H1 (cell line): ENCODE measurements at regions not wholly inside any gene's neighbourhood (a gene's known extent, or its start where the extent isn't known, plus 50 kb on each side); places are given as distances from the start of the nearest gene placed in this dataset.

Source experiments
- CTCF ChIA-PET: fragments of 300-600 bp; sonication (Branson Sonifier 250); formaldehyde crosslinking; loops from one replicate; lab custom pipeline; 2021; ENCODE audit not compliant: partially characterized antibody; lab: Charles Lee
- POLR2A ChIA-PET: fragments of 300-600 bp; sonication (Branson Sonifier 250); formaldehyde crosslinking; loops from one replicate; lab custom pipeline; 2021; ENCODE audit warnings: inconsistent platforms; ENCODE audit not compliant: partially characterized antibody; lab: Charles Lee
- DNase-seq, 2 experiments: peaks; one replicate each; pipeline versions ENCODE4 v3.0.0 to v3.0.0-alpha.2; 2010 to 2022; ENCODE audit warnings: low spot score in 2 of 2, low read depth in 1 of 2, mixed read lengths in 1 of 2
- FAIRE-seq: peaks from 2 replicates; lab custom pipeline; 2011; peaks lifted over from hg19 to GRCh38; lab: Jason Lieb, UNC
- H2AFZ ChIP-seq: 2 replicates; pipeline ENCODE4 v1.8.1; 2012; ENCODE audit warnings: low read length, inconsistent platforms
- H2AK5ac ChIP-seq: 2 replicates; pipeline ENCODE4 v1.6.1; 2013; ENCODE audit warnings: low read depth, low read length
- H2BK120ac ChIP-seq: replicated peaks from 2 replicates; pipeline ENCODE3; 2013; ENCODE audit warnings: low read depth, low read length, inconsistent platforms
- H2BK12ac ChIP-seq: 2 replicates; pipeline ENCODE4 v1.6.1; 2013; ENCODE audit warnings: low read depth, low read length
- H2BK15ac ChIP-seq: 2 replicates; pipeline ENCODE4 v1.6.1; 2013; ENCODE audit warnings: low read length
- H2BK20ac ChIP-seq: 2 replicates; pipeline ENCODE4 v1.6.1; 2013; ENCODE audit warnings: low read length
- H2BK5ac ChIP-seq: 2 replicates; pipeline ENCODE4 v1.6.1; 2013; ENCODE audit warnings: low read depth, low read length
- H3K14ac ChIP-seq: 2 replicates; pipeline ENCODE4 v1.6.1; 2013; ENCODE audit warnings: inconsistent platforms; ENCODE audit not compliant: insufficient read length
- H3K18ac ChIP-seq: 2 replicates; pipeline ENCODE4 v1.6.1; 2013; ENCODE audit warnings: low read length; ENCODE audit errors: extremely low read depth
- H3K23ac ChIP-seq: 2 replicates; pipeline ENCODE4 v1.6.1; 2013; ENCODE audit warnings: inconsistent platforms; ENCODE audit not compliant: insufficient read length
- H3K23me2 ChIP-seq: 2 replicates; pipeline ENCODE4 v1.6.1; 2013; ENCODE audit warnings: low read depth, low read length
- H3K27ac ChIP-seq: 2 replicates; pipeline ENCODE4 v1.6.1; 2011; ENCODE audit warnings: low read depth, low read length, inconsistent platforms
- H3K27me3 ChIP-seq, 4 experiments: replicated peaks in 1 of 4; 1 replicate in 1 of 4; 2 replicates in 3 of 4; pipeline versions ENCODE4 v1.6.1 to v1.8.1; 2011 to 2013; ENCODE audit warnings: low read length in 3 of 4, mild to moderate bottlenecking in 3 of 4, inconsistent platforms in 2 of 4, mixed read lengths in 2 of 4, moderate library complexity in 1 of 4; ENCODE audit not compliant: control insufficient read depth in 3 of 4, insufficient read depth in 3 of 4; ENCODE audit errors: extremely low read depth in 1 of 4
- H3K36me3 ChIP-seq, 4 experiments: 2 replicates each; pipeline versions ENCODE4 v1.6.1 to v1.8.1; 2011 to 2013; ENCODE audit warnings: mild to moderate bottlenecking in 4 of 4, low read length in 3 of 4, moderate library complexity in 2 of 4, control low read depth in 1 of 4, inconsistent platforms in 1 of 4; ENCODE audit not compliant: insufficient read depth in 4 of 4, control insufficient read depth in 2 of 4
- H3K4ac ChIP-seq: replicated peaks from 2 replicates; pipeline ENCODE3; 2013; ENCODE audit warnings: low read length, low read depth, mixed read lengths, inconsistent platforms; ENCODE audit not compliant: insufficient read length
- H3K4me1 ChIP-seq, 4 experiments: replicated peaks in 1 of 4; 1 replicate in 1 of 4; 2 replicates in 3 of 4; pipeline versions ENCODE4 v1.6.1 to v1.8.1; 2011 to 2013; ENCODE audit warnings: low read length in 3 of 4, inconsistent platforms in 2 of 4, mixed read lengths in 1 of 4; ENCODE audit not compliant: insufficient read depth in 4 of 4, control insufficient read depth in 3 of 4
- H3K4me2 ChIP-seq, 2 experiments: 2 replicates each; pipeline versions ENCODE4 v1.6.1 to v1.8.1; 2011 to 2013; ENCODE audit warnings: low read depth in 2 of 2, low read length in 2 of 2, control low read depth in 1 of 2, inconsistent platforms in 1 of 2, mild to moderate bottlenecking in 1 of 2; ENCODE audit not compliant: insufficient read depth in 1 of 2
- H3K4me3 ChIP-seq, 4 experiments: fragments of 200-600, 300-600 bp in 1 of 4; sonication (generic), shearing (Covaris generic), sonication (Bioruptor Twin) in 1 of 4; 2 replicates each; pipeline versions ENCODE4 v1.5.1 to v1.8.1; 2011 to 2016; ENCODE audit warnings: low read length in 4 of 4, low read depth in 3 of 4, control low read depth in 2 of 4, inconsistent platforms in 2 of 4, mild to moderate bottlenecking in 2 of 4, mixed read lengths in 1 of 4, moderate library complexity in 1 of 4; ENCODE audit not compliant: insufficient read depth in 2 of 4; ENCODE audit errors: extremely low read depth in 1 of 4
- H3K56ac ChIP-seq: replicated peaks from 2 replicates; pipeline ENCODE3; 2013; ENCODE audit warnings: low read depth, mild to moderate bottlenecking, mixed read lengths, low read length, inconsistent platforms; ENCODE audit not compliant: insufficient read length
- H3K79me1 ChIP-seq: 2 replicates; pipeline ENCODE4 v1.6.1; 2013; ENCODE audit warnings: low read depth, low read length, control low read depth
- H3K79me2 ChIP-seq, 2 experiments: 2 replicates each; pipeline versions ENCODE4 v1.6.1 to v1.8.1; 2012 to 2013; ENCODE audit warnings: low read length in 2 of 2, mild to moderate bottlenecking in 2 of 2, inconsistent platforms in 1 of 2; ENCODE audit not compliant: insufficient read depth in 2 of 2, control insufficient read depth in 1 of 2
- H3K9ac ChIP-seq, 4 experiments: replicated peaks in 1 of 4; 1 replicate in 1 of 4; 2 replicates in 3 of 4; pipeline versions ENCODE4 v1.6.1 to v1.8.1; 2011 to 2013; ENCODE audit warnings: low read depth in 3 of 4, low read length in 3 of 4, control low read depth in 2 of 4, mild to moderate bottlenecking in 2 of 4, moderate library complexity in 2 of 4, inconsistent platforms in 1 of 4; ENCODE audit errors: extremely low read depth in 1 of 4
- H3K9me3 ChIP-seq, 2 experiments: 2 replicates each; pipeline versions ENCODE4 v1.6.1 to v1.8.1; 2012 to 2013; ENCODE audit warnings: mild to moderate bottlenecking in 2 of 2, moderate library complexity in 2 of 2, control low read depth in 1 of 2, inconsistent platforms in 1 of 2, low read depth in 1 of 2, low read length in 1 of 2, mixed read lengths in 1 of 2; ENCODE audit not compliant: insufficient read depth in 2 of 2
- H4K20me1 ChIP-seq, 2 experiments: replicated peaks in 1 of 2; 2 replicates each; pipeline versions ENCODE3 to v1.8.1; 2011 to 2013; ENCODE audit warnings: inconsistent platforms in 2 of 2, low read length in 2 of 2, mild to moderate bottlenecking in 1 of 2; ENCODE audit not compliant: insufficient read depth in 2 of 2, control insufficient read depth in 1 of 2
- H4K5ac ChIP-seq: 2 replicates; pipeline ENCODE4 v1.6.1; 2013; ENCODE audit warnings: low read length, low read depth, mixed read lengths, inconsistent platforms; ENCODE audit not compliant: insufficient read length
- H4K8ac ChIP-seq: 2 replicates; pipeline ENCODE4 v1.8.0; 2013; ENCODE audit warnings: mild to moderate bottlenecking, moderate library complexity, low read length, inconsistent platforms; ENCODE audit not compliant: insufficient read depth; ENCODE audit errors: extremely low read depth
- H4K91ac ChIP-seq: replicated peaks from 2 replicates; pipeline ENCODE3; 2013; ENCODE audit warnings: low read length, mixed read lengths, inconsistent platforms; ENCODE audit not compliant: insufficient read length
- CEBPB ChIP-seq: IDR thresholded peaks from 2 replicates; pipeline ENCODE4 v1.6.1; 2012; ENCODE audit warnings: low read depth, low read length
- CTBP2 ChIP-seq: IDR thresholded peaks from 2 replicates; pipeline ENCODE4 v1.7.0; 2011; ENCODE audit warnings: borderline replicate concordance, mild to moderate bottlenecking, moderate library complexity, mixed read lengths, low read length; ENCODE audit not compliant: insufficient read depth, insufficient read length
- HDAC2 ChIP-seq, 2 experiments: fragments of 300-600 bp in 1 of 2; sonication (generic) in 1 of 2; IDR thresholded peaks; 2 replicates each; pipeline ENCODE4 v1.6.1; 2011 to 2012; ENCODE audit warnings: low read depth in 2 of 2, low read length in 2 of 2, mild to moderate bottlenecking in 2 of 2, moderate library complexity in 2 of 2, borderline replicate concordance in 1 of 2, inconsistent platforms in 1 of 2
- JUND ChIP-seq: IDR thresholded peaks from 2 replicates; pipeline ENCODE4 v1.6.1; 2011; ENCODE audit warnings: mild to moderate bottlenecking, improper control_type of control experiment, low read length
- MAFK ChIP-seq: IDR thresholded peaks from 2 replicates; pipeline ENCODE4 v1.6.1; 2012; ENCODE audit warnings: low read depth, mild to moderate bottlenecking, improper control_type of control experiment, low read length
- PHF8 ChIP-seq: fragments of 200-600 bp; sonication (generic); conservative IDR thresholded peaks from 2 replicates; pipeline ENCODE4 v1.7.1; 2012; ENCODE audit warnings: low read depth, mild to moderate bottlenecking, inconsistent platforms, low read length, moderate library complexity
- SAP30 ChIP-seq: fragments of 300-600 bp; sonication (generic); IDR thresholded peaks from 2 replicates; pipeline ENCODE4 v1.7.1; 2012; ENCODE audit warnings: low read length, moderate library complexity, mild to moderate bottlenecking, inconsistent platforms; ENCODE audit not compliant: insufficient read depth, insufficient replicate concordance
- TBP ChIP-seq: IDR thresholded peaks from 2 replicates; pipeline ENCODE4 v1.6.1; 2011; ENCODE audit warnings: low read depth, low read length, improper control_type of control experiment
- TEAD4 ChIP-seq: IDR thresholded peaks from 2 replicates; pipeline ENCODE4 v1.6.1; 2012; ENCODE audit warnings: low read depth, low read length, inconsistent platforms, mixed read lengths
- USF2 ChIP-seq: IDR thresholded peaks from 2 replicates; pipeline ENCODE4 v1.6.1; 2011; ENCODE audit warnings: low read length, improper control_type of control experiment
- ZNF274 ChIP-seq: IDR thresholded peaks from 2 replicates; pipeline ENCODE4 v1.7.0; 2012; ENCODE audit warnings: low read length, borderline replicate concordance; ENCODE audit errors: extremely low read depth
- WGBS, 2 experiments: shearing (Covaris generic) in 1 of 2; methylation state at CpG; one replicate each; pipeline versions ENCODE4 v1.1.6 to v1.1.7; 2013 to 2015; ENCODE audit warnings: low lambda C conversion rate in 2 of 2, mixed read lengths in 2 of 2, inconsistent platforms in 1 of 2, low coverage in 1 of 2, missing lambda C conversion rate in 1 of 2; ENCODE audit not compliant: insufficient replicate concordance in 2 of 2, insufficient coverage in 1 of 2, insufficient read length in 1 of 2; ENCODE audit errors: extremely low coverage in 1 of 2, missing lambda C conversion rate in 1 of 2; 5-methylcytosine and 5-hydroxymethylcytosine counted together

GRCh38 chr5:33336891-33337636 is 103.7 kb upstream of the TARS1 start:
- Histone ChIP-seq H2BK5ac (no peak overlapping the region), H3K4ac (no peak overlapping the region), H3K56ac (no peak overlapping the region), H2AFZ (no peak overlapping the region), H3K27ac (no peak overlapping the region), H4K8ac (no peak overlapping the region), H4K91ac (no peak overlapping the region), H3K14ac (no peak overlapping the region), H3K23me2 (no peaks in the 10 kb centered on the region), H3K36me3 (no peaks in the 10 kb centered on the region), H4K5ac (no peak overlapping the region), H2AK5ac (no peak overlapping the region), H3K9me3 (no peaks in the 10 kb centered on the region), H2BK20ac (no peak overlapping the region), H3K79me2 (no peaks in the 10 kb centered on the region), H3K23ac (no peak overlapping the region), H3K18ac (no peak overlapping the region), H3K9ac (no peak overlapping the region), H3K4me1 (peaks cover 0 to 5% (median under 1%) of the 10 kb centered on the region in 4 experiments; a peak in 2 of 7 replicates), H2BK120ac (no peak overlapping the region), H3K4me2 (no peak overlapping the region), H2BK12ac (no peak overlapping the region), H2BK15ac (no peak overlapping the region), H3K4me3 (no peak overlapping the region), H3K27me3 (no peaks in the 10 kb centered on the region), H4K20me1 (no peaks in the 10 kb centered on the region), H3K79me1 (no peaks in the 10 kb centered on the region)
- DNase-seq (no peak), FAIRE-seq (no peak)
- CTCF ChIA-PET: no interaction called here
- POLR2A ChIA-PET: no interaction called here
- TF ChIP-seq USF2 (no peak), TEAD4 (no peak), CTBP2 (no peak), JUND (no peak), HDAC2 (IDR thresholded peaks at IDR 0.05; ENCODE audit: borderline replicate concordance in 1 of 2, low read depth in 2 of 2, low read length in 2 of 2) (no peak), PHF8 (no peak), CEBPB (no peak), MAFK (no peak), SAP30 (no peak), ZNF274 (no peak), TBP (no peak)
- 91% methylated on average over 4 of the region's 4 CpGs; no CpG with 5 or more reads in 1 of the 2 experiments for WGBS, 2 experiments
